ENCODE measurements at regions not wholly inside any gene's neighbourhood (a gene's known extent, or its start where the extent isn't known, plus 50 kb on each side); places are given as distances from the start of the nearest gene placed in this dataset.

GRCh38 chr4:181960384-181960783, 282.8 kb upstream of the TENM3 start:
- TF ChIP-seq EP300 (IDR thresholded peaks at IDR 0.05) (no peak), CTCF (IDR thresholded peaks at IDR 0.05) (no peak), POLR2A (IDR thresholded peaks at IDR 0.05) (no peak), POLR2AphosphoS5 (IDR thresholded peaks at IDR 0.05) (no peak)
